ENCODE measurements at regions not wholly inside any gene's neighbourhood (a gene's known extent, or its start where the extent isn't known, plus 50 kb on each side); places are given as distances from the start of the nearest gene placed in this dataset.

DNA sequence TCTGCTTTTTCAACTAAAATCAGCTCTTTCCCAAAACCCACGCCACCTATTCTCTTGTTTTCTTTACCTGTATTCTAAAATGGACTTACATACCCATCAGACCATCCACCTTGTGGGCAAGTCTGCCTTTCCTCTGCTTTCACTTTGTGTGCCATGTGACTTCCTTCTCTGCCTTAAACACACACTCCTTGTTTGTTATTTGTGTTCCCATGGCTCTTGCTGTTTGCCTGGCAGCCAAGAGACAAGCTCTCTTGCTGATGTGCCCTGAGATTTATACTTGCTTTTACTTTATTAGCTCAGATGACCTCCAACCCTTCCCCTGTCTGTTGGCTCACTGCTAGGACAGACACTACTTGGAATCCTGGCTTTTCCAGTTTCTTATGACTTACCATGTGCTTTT, 309.7 kb upstream of the LRRTM4 start:
- Histone ChIP-seq H4K20me1 (ENCODE audit: insufficient read depth, low read length, poor library complexity, severe bottlenecking) (no peaks in the 10 kb centered on the region), H3K27me3 (ENCODE audit: insufficient read depth, low read length, poor library complexity, severe bottlenecking) (no peaks in the 10 kb centered on the region), H3K9ac (ENCODE audit: low read depth, low read length, poor library complexity, severe bottlenecking) (no peak overlapping the region), H3K9me3 (ENCODE audit: insufficient read depth, low read depth, low read length) (peaks cover 11% of the 10 kb centered on the region; the same call in 1 of the 2 replicates), H3K4me1 (ENCODE audit: insufficient read depth, low read length, poor library complexity, severe bottlenecking) (no peaks in the 10 kb centered on the region), H3K9me2 (replicated peaks; ENCODE audit: low read depth, low read length) (no peaks in the 10 kb centered on the region), H3K4me2 (ENCODE audit: low read depth, low read length, poor library complexity, severe bottlenecking) (no peak overlapping the region), H3K4me3 (ENCODE audit: low read length, poor library complexity, severe bottlenecking) (no peak overlapping the region), H3K79me2 (ENCODE audit: insufficient read depth, low read length) (no peaks in the 10 kb centered on the region), H3K36me3 (ENCODE audit: insufficient read depth, low read length) (no peaks in the 10 kb centered on the region), H3F3A (ENCODE audit: low read depth) (no peaks in the 10 kb centered on the region), H2AFZ (ENCODE audit: low read length) (no peak overlapping the region)
- TF ChIP-seq EZH2phosphoT487 (IDR thresholded peaks at IDR 0.05; ENCODE audit: borderline replicate concordance), result no peak
- TF ChIP-seq, protein P1, sequence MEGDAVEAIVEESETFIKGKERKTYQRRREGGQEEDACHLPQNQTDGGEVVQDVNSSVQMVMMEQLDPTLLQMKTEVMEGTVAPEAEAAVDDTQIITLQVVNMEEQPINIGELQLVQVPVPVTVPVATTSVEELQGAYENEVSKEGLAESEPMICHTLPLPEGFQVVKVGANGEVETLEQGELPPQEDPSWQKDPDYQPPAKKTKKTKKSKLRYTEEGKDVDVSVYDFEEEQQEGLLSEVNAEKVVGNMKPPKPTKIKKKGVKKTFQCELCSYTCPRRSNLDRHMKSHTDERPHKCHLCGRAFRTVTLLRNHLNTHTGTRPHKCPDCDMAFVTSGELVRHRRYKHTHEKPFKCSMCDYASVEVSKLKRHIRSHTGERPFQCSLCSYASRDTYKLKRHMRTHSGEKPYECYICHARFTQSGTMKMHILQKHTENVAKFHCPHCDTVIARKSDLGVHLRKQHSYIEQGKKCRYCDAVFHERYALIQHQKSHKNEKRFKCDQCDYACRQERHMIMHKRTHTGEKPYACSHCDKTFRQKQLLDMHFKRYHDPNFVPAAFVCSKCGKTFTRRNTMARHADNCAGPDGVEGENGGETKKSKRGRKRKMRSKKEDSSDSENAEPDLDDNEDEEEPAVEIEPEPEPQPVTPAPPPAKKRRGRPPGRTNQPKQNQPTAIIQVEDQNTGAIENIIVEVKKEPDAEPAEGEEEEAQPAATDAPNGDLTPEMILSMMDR (conservative IDR thresholded peaks at IDR 0.05; ENCODE audit: low read length), result no peak

GRCh38 chr2:77834360-77835002, 312.3 kb upstream of the LRRTM4 start:
- Histone ChIP-seq H3K36me3 (ENCODE audit: insufficient read depth, low read length) (no peaks in the 10 kb centered on the region), H3K9me3 (ENCODE audit: insufficient read depth, low read depth, low read length) (peaks cover 11% of the 10 kb centered on the region; the same call in 1 of the 2 replicates)

GRCh38 chr2:77838441-77838840, 316.3 kb upstream of the LRRTM4 start:
- no peaks in the 10 kb centered on the region for H3K79me2 ChIP-seq (ENCODE audit: insufficient read depth, low read length)
- no peak overlapping the region for H3K9ac ChIP-seq (ENCODE audit: low read depth, low read length, poor library complexity, severe bottlenecking)
- H3F3A ChIP-seq (ENCODE audit: low read depth), result no peaks in the 10 kb centered on the region
- TF ChIP-seq EZH2phosphoT487 (IDR thresholded peaks at IDR 0.05; ENCODE audit: borderline replicate concordance), result no peak
- TF ChIP-seq, protein P1 (conservative IDR thresholded peaks at IDR 0.05; ENCODE audit: low read length), result no peak
- H2AFZ ChIP-seq (ENCODE audit: low read length), result no peak overlapping the region
- no peaks in the 10 kb centered on the region for H3K9me2 ChIP-seq (replicated peaks; ENCODE audit: low read depth, low read length)
- H3K4me3 ChIP-seq (ENCODE audit: low read length, poor library complexity, severe bottlenecking), result no peak overlapping the region
- no peaks in the 10 kb centered on the region for H3K36me3 ChIP-seq (ENCODE audit: insufficient read depth, low read length)
- H3K4me1 ChIP-seq (ENCODE audit: insufficient read depth, low read length, poor library complexity, severe bottlenecking), result no peaks in the 10 kb centered on the region
- H3K27me3 ChIP-seq (ENCODE audit: insufficient read depth, low read length, poor library complexity, severe bottlenecking), result no peaks in the 10 kb centered on the region
- H4K20me1 ChIP-seq (ENCODE audit: insufficient read depth, low read length, poor library complexity, severe bottlenecking), result no peaks in the 10 kb centered on the region
- H3K4me2 ChIP-seq (ENCODE audit: low read depth, low read length, poor library complexity, severe bottlenecking), result no peak overlapping the region
- H3K9me3 ChIP-seq (ENCODE audit: insufficient read depth, low read depth, low read length), result peaks cover 11% of the 10 kb centered on the region; the same call in 1 of the 2 replicates

More at GRCh38 chr2:77834360-77835002, 312.3 kb upstream of the LRRTM4 start:
- H3F3A ChIP-seq (ENCODE audit: low read depth), result no peaks in the 10 kb centered on the region
- no peaks in the 10 kb centered on the region for H3K9me2 ChIP-seq (replicated peaks; ENCODE audit: low read depth, low read length)
- H3K4me1 ChIP-seq (ENCODE audit: insufficient read depth, low read length, poor library complexity, severe bottlenecking), result no peaks in the 10 kb centered on the region
- H2AFZ ChIP-seq (ENCODE audit: low read length), result no peak overlapping the region
- no peak overlapping the region for H3K4me3 ChIP-seq (ENCODE audit: low read length, poor library complexity, severe bottlenecking)
- H3K9ac ChIP-seq (ENCODE audit: low read depth, low read length, poor library complexity, severe bottlenecking), result no peak overlapping the region
- no peaks in the 10 kb centered on the region for H3K79me2 ChIP-seq (ENCODE audit: insufficient read depth, low read length)
- H3K4me2 ChIP-seq (ENCODE audit: low read depth, low read length, poor library complexity, severe bottlenecking), result no peak overlapping the region
- H3K27me3 ChIP-seq (ENCODE audit: insufficient read depth, low read length, poor library complexity, severe bottlenecking), result no peaks in the 10 kb centered on the region
- TF ChIP-seq, protein P1 (conservative IDR thresholded peaks at IDR 0.05; ENCODE audit: low read length), result no peak
- H4K20me1 ChIP-seq (ENCODE audit: insufficient read depth, low read length, poor library complexity, severe bottlenecking), result no peaks in the 10 kb centered on the region

Measured in Loucy (cell line).